SK-N-SH treated with all-trans-retinoic acid at 6 μM for 48 hours (cell line): ENCODE measurements at regions not wholly inside any gene's neighbourhood (a gene's known extent, or its start where the extent isn't known, plus 50 kb on each side); places are given as distances from the start of the nearest gene placed in this dataset.

Experiments used
- BACH2 ChIP-seq: fragments of 250-450 bp; sonication (Bioruptor Pico); IDR thresholded peaks from 2 replicates; pipeline ENCODE4 v1.9.0; 2021; ENCODE audit warnings: mild to moderate bottlenecking, borderline replicate concordance
- CREB5 ChIP-seq: fragments of 250-450 bp; sonication (Bioruptor Pico); IDR thresholded peaks from 2 replicates; pipeline ENCODE4 v1.5.1; 2020; ENCODE audit warnings: low read depth, mild to moderate bottlenecking, moderate library complexity
- CSDC2 ChIP-seq: fragments of 250-450 bp; sonication (Bioruptor Pico); IDR thresholded peaks from 2 replicates; pipeline ENCODE4 v1.5.0; 2020; ENCODE audit warnings: mild to moderate bottlenecking, moderate library complexity
- ESRRG ChIP-seq: fragments of 250-450 bp; sonication (Bioruptor Pico); IDR thresholded peaks from 2 replicates; pipeline ENCODE4 v1.6.1; 2021; ENCODE audit warnings: mild to moderate bottlenecking
- GLIS3 ChIP-seq: fragments of 250-450 bp; sonication (Bioruptor Pico); IDR thresholded peaks from 2 replicates; pipeline ENCODE4 v1.5.0; 2020; ENCODE audit warnings: mild to moderate bottlenecking, moderate library complexity
- ISL1 ChIP-seq: fragments of 250-450 bp; sonication (Bioruptor Pico); IDR thresholded peaks from 2 replicates; pipeline ENCODE4 v2.1.2; 2022; ENCODE audit warnings: mild to moderate bottlenecking, moderate library complexity
- OSR1 ChIP-seq: fragments of 250-450 bp; sonication (Bioruptor Pico); IDR thresholded peaks from 2 replicates; pipeline ENCODE4 v1.8.0; 2022; ENCODE audit warnings: moderate library complexity, mild to moderate bottlenecking, inconsistent platforms
- PATZ1 ChIP-seq: fragments of 250-450 bp; sonication (Bioruptor Pico); IDR thresholded peaks from 2 replicates; pipeline ENCODE4 v1.8.0; 2020; ENCODE audit warnings: mild to moderate bottlenecking, moderate library complexity, borderline replicate concordance
- POU6F1 ChIP-seq: fragments of 250-450 bp; sonication (Bioruptor Pico); IDR thresholded peaks from 2 replicates; pipeline ENCODE4 v1.8.0; 2021; ENCODE audit warnings: low read depth, mild to moderate bottlenecking, moderate library complexity, borderline replicate concordance
- RARB ChIP-seq: fragments of 250-450 bp; sonication (Bioruptor Pico); IDR thresholded peaks from 2 replicates; pipeline ENCODE4 v1.8.0; 2021; ENCODE audit warnings: mild to moderate bottlenecking, moderate library complexity
- ZC3H10 ChIP-seq: fragments of 250-450 bp; sonication (Bioruptor Pico); IDR thresholded peaks from 2 replicates; pipeline ENCODE4 v1.5.1; 2021; ENCODE audit warnings: mild to moderate bottlenecking, moderate library complexity
- ZFP30 ChIP-seq: fragments of 450-650 bp; formaldehyde crosslinking; IDR thresholded peaks from 2 replicates; pipeline ENCODE4 v1.5.0; 2022; ENCODE audit warnings: mild to moderate bottlenecking, moderate library complexity
- TF ChIP-seq, protein P1 (sequence below): fragments of 250-450 bp; sonication (Bioruptor Pico); IDR thresholded peaks from 2 replicates; pipeline ENCODE4 v1.5.0; 2020; ENCODE audit warnings: mild to moderate bottlenecking, moderate library complexity

DNA sequence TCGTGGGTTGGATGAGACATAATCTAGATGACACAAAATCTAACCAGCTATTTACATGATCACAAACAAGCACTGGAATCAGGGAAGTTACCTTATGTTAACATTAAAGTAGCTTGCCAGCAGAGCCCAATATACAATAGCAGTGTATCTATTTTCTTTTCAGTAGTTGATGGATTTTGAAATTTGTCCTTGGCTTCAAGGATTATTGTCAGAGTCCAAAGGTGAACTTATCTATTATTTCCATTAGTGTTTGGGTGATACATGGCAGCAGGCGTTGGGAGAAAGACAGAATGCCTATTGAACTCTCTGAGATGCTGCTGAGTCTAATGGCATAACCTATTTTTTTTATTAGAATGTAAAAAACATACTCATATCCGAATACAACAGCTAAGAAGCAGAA, 223.2 kb upstream of the ACTBL2 start:
- TF ChIP-seq CSDC2, result no peak
- no peak for TF ChIP-seq ISL1 (CRISPR knock-in tag)
- TF ChIP-seq ZFP30 (CRISPR knock-in tag), result no peak
- TF ChIP-seq RARB, result no peak
- TF ChIP-seq ESRRG, result no peak
- TF ChIP-seq OSR1 (CRISPR knock-in tag), result no peak
- no peak for TF ChIP-seq GLIS3 (CRISPR knock-in tag)
- TF ChIP-seq, protein P1, sequence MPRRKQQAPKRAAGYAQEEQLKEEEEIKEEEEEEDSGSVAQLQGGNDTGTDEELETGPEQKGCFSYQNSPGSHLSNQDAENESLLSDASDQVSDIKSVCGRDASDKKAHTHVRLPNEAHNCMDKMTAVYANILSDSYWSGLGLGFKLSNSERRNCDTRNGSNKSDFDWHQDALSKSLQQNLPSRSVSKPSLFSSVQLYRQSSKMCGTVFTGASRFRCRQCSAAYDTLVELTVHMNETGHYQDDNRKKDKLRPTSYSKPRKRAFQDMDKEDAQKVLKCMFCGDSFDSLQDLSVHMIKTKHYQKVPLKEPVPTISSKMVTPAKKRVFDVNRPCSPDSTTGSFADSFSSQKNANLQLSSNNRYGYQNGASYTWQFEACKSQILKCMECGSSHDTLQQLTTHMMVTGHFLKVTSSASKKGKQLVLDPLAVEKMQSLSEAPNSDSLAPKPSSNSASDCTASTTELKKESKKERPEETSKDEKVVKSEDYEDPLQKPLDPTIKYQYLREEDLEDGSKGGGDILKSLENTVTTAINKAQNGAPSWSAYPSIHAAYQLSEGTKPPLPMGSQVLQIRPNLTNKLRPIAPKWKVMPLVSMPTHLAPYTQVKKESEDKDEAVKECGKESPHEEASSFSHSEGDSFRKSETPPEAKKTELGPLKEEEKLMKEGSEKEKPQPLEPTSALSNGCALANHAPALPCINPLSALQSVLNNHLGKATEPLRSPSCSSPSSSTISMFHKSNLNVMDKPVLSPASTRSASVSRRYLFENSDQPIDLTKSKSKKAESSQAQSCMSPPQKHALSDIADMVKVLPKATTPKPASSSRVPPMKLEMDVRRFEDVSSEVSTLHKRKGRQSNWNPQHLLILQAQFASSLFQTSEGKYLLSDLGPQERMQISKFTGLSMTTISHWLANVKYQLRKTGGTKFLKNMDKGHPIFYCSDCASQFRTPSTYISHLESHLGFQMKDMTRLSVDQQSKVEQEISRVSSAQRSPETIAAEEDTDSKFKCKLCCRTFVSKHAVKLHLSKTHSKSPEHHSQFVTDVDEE (CRISPR knock-in tag), result no peak
- no peak for TF ChIP-seq BACH2 (CRISPR knock-in tag)
- TF ChIP-seq POU6F1, result no peak
- TF ChIP-seq PATZ1, result no peak
- no peak for TF ChIP-seq ZC3H10 (CRISPR knock-in tag)
- no peak for TF ChIP-seq CREB5 (CRISPR knock-in tag)
